Panc1 (cell line): ENCODE measurements at regions not wholly inside any gene's neighbourhood (a gene's known extent, or its start where the extent isn't known, plus 50 kb on each side); places are given as distances from the start of the nearest gene placed in this dataset.

Experiments used
- ATAC-seq: fragments of 200-7000 bp; cut with Tn5 transposase; 2 replicates; pipeline ENCODE4 v1.9.1; 2020; ENCODE audit warnings: mild to moderate bottlenecking, moderate library complexity
- BruUV-seq: library from RNA; stranded (reverse); fragments of 400-500 nt; replicated peaks from 2 replicates; lab custom pipeline; 2021; lab: Mats Ljungman, UMichigan
- CTCF ChIA-PET: fragments of 300-600 bp; sonication (Branson Sonifier 250); formaldehyde crosslinking; loops from one replicate; lab custom pipeline; 2022; ENCODE audit warnings: antibody characterized with exemption; lab: Charles Lee
- POLR2A ChIA-PET: fragments of 300-600 bp; sonication (Branson Sonifier 250); formaldehyde crosslinking; loops from one replicate; lab custom pipeline; 2022; ENCODE audit warnings: antibody characterized with exemption; lab: Charles Lee
- DNase-seq: peaks from one replicate; pipeline ENCODE4 v3.0.0-alpha.2; 2010; ENCODE audit warnings: low read depth, low spot score
- H3K27ac ChIP-seq: 2 replicates; pipeline ENCODE4 v1.5.1; 2011; ENCODE audit warnings: mild to moderate bottlenecking, low read length, inconsistent platforms
- H3K27me3 ChIP-seq: fragments of 200-500 bp; sonication (Bioruptor generic); 2 replicates; pipeline ENCODE4 v1.6.0; 2014; ENCODE audit warnings: low read length, inconsistent platforms; ENCODE audit not compliant: control insufficient read depth, insufficient read depth
- H3K36me3 ChIP-seq: fragments of 200-500 bp; sonication (Bioruptor generic); 2 replicates; pipeline ENCODE4 v1.5.1; 2014; ENCODE audit warnings: inconsistent platforms, mild to moderate bottlenecking, low read length, moderate library complexity; ENCODE audit not compliant: control insufficient read depth, insufficient read depth
- H3K4me1 ChIP-seq: 2 replicates; pipeline ENCODE4 v1.5.1; 2011; ENCODE audit warnings: inconsistent platforms, mild to moderate bottlenecking, low read length, moderate library complexity; ENCODE audit not compliant: control insufficient read depth, insufficient read depth
- H3K4me3 ChIP-seq, 2 experiments: 2 replicates each; pipeline ENCODE4 v1.5.1; 2011 to 2012; ENCODE audit warnings: low read depth in 2 of 2, low read length in 2 of 2, mild to moderate bottlenecking in 2 of 2, inconsistent platforms in 1 of 2, moderate library complexity in 1 of 2
- H3K9me3 ChIP-seq: fragments of 200-500 bp; sonication (Bioruptor generic); 2 replicates; pipeline ENCODE4 v1.5.1; 2014; ENCODE audit warnings: low read depth, mild to moderate bottlenecking, inconsistent platforms, low read length, moderate library complexity; ENCODE audit not compliant: control insufficient read depth, insufficient read depth
- CTCF ChIP-seq: fragments of 450-650 bp; IDR thresholded peaks from 2 replicates; pipeline ENCODE4 v1.5.1; 2017; ENCODE audit warnings: mild to moderate bottlenecking
- POLR2AphosphoS5 ChIP-seq: IDR thresholded peaks from 2 replicates; pipeline ENCODE4 v1.6.1; 2012; ENCODE audit warnings: mild to moderate bottlenecking, low read depth, low read length, moderate library complexity
- REST ChIP-seq, 2 experiments: IDR thresholded peaks; 2 replicates each; pipeline ENCODE4 v1.6.1; 2011 to 2012; ENCODE audit warnings: low read depth in 2 of 2, control low read depth in 1 of 2, low read length in 1 of 2, mild to moderate bottlenecking in 1 of 2, moderate library complexity in 1 of 2; ENCODE audit not compliant: insufficient read depth in 1 of 2
- SIN3A ChIP-seq: IDR thresholded peaks from 2 replicates; pipeline ENCODE4 v1.6.1; 2012; ENCODE audit warnings: low read depth, mild to moderate bottlenecking, low read length, moderate library complexity, borderline replicate concordance; ENCODE audit not compliant: insufficient read depth
- TCF7L2 ChIP-seq: IDR thresholded peaks from 2 replicates; pipeline ENCODE4 v1.6.1; 2011; ENCODE audit warnings: mild to moderate bottlenecking, low read depth, low read length, inconsistent platforms
- in situ Hi-C: cut with HindIII; loops from 2 replicates; pipeline ENCODE4 v1.10.0; 2016; ENCODE audit warnings: low sequenced_read_pairs, low pct_unique_long_range_greater_than_20kb
- intact Hi-C: fragments of 100-400 bp; cut with micrococcal nuclease; formaldehyde crosslinking; loops from one replicate; pipeline ENCODE4 v1.10.0; 2022; ENCODE audit not compliant: unreplicated experiment

DNA sequence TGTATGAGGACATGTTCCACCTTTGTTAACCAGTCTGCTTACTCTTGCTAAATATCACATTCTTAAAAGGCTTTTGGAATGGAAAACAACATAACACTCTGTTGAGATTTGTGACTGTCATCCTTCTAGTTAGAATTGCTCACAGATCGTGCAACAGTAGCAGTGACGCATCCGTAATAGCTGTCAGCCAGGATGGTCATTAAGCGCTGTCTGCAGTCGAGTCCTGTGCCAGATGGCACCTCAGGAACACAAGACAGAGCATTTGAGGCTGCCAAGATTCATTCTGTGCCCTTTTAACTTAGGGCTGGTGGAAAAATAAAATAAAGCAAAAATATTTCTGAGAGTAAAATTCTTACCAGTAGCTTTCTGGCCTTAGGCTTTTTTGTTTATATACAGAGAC lies 348.6 kb downstream of the ANKRD7 start:
- H3K27ac ChIP-seq = no peak overlapping the region
- in situ Hi-C loops (no loop called here), intact Hi-C loops (no loop called here)
- ChIA-PET CTCF (no interaction called here), POLR2A (no interaction called here)
- H3K36me3 ChIP-seq = no peaks in the 10 kb centered on the region
- TF ChIP-seq TCF7L2 (no peak), POLR2AphosphoS5 (no peak), REST (IDR thresholded peaks at IDR 0.05; ENCODE audit: insufficient read depth in 1 of 2, low read depth in 2 of 2, low read length in 1 of 2) (no peak), CTCF (no peak), SIN3A (no peak)
- ATAC-seq (no peak), DNase-seq (no peak)
- no peaks in the 10 kb centered on the region for H3K27me3 ChIP-seq
- H3K9me3 ChIP-seq = no peaks in the 10 kb centered on the region
- H3K4me3 ChIP-seq = no peak overlapping the region
- no peaks in the 10 kb centered on the region for H3K4me1 ChIP-seq
- no TSS peak for BruUV-seq

- H3K27me3 ChIP-seq = no peaks in the 10 kb centered on the region
- TF ChIP-seq CTCF (no peak), POLR2AphosphoS5 (no peak), TCF7L2 (no peak), REST (IDR thresholded peaks at IDR 0.05; ENCODE audit: insufficient read depth in 1 of 2, low read depth in 2 of 2, low read length in 1 of 2) (no peak), SIN3A (no peak)
- intact Hi-C loops = no loop called here
- no peaks in the 10 kb centered on the region for H3K9me3 ChIP-seq
- no TSS peak for BruUV-seq
- CTCF ChIA-PET = no interaction called here
- ATAC-seq (no peak), DNase-seq (no peak)
- in situ Hi-C loops = no loop called here
- no peaks in the 10 kb centered on the region for H3K36me3 ChIP-seq
- no peak overlapping the region for H3K27ac ChIP-seq
- POLR2A ChIA-PET = no interaction called here
- no peak overlapping the region for H3K4me3 ChIP-seq
- H3K4me1 ChIP-seq = no peaks in the 10 kb centered on the region
Measured at GRCh38 chr7:118575393-118575948, 351.0 kb downstream of the ANKRD7 start.
